A549 (cell line): ENCODE measurements at regions not wholly inside any gene's neighbourhood (a gene's known extent, or its start where the extent isn't known, plus 50 kb on each side); places are given as distances from the start of the nearest gene placed in this dataset.
A peak's percentile ranks its signal among the peaks of the same experiment; 100 is the strongest.

Experiments
- ATAC-seq, 2 experiments: fragments of 200-7000 bp in 1 of 2; fragments of >200 bp in 1 of 2; cut with Nextera tagmentation in 1 of 2; cut with Tn5 transposase in 1 of 2; 3 replicates each; pipeline versions ENCODE4 v1.8.0 to v1.9.1; 2018 to 2020; ENCODE audit warnings: mild to moderate bottlenecking in 1 of 2, moderate library complexity in 1 of 2
- CTCF ChIA-PET: fragments of 300-600 bp; sonication (Branson Sonifier 250); formaldehyde crosslinking; extraction: SDS; loops from one replicate; lab custom pipeline; 2021; ENCODE audit warnings: antibody characterized with exemption, inconsistent platforms; lab: Yijun Ruan, JAX
- POLR2A ChIA-PET: fragments of 350-600 bp; formaldehyde crosslinking; extraction: SDS; loops from one replicate; lab custom pipeline; 2021; ENCODE audit warnings: antibody characterized with exemption, inconsistent platforms; lab: Yijun Ruan, JAX
- DNase-seq, 2 experiments: peaks; one replicate each; pipeline versions ENCODE4 v3.0.0 to v3.0.0-alpha.2; 2011 to 2016; ENCODE audit warnings: low read depth in 1 of 2, low spot score in 1 of 2
- FAIRE-seq: peaks from 2 replicates; lab custom pipeline; 2011; peaks lifted over from hg19 to GRCh38; lab: Jason Lieb, UNC
- H3K27ac ChIP-seq, 2 experiments: fragments of >200 bp; sonication (Bioruptor Twin); formaldehyde crosslinking; 3 replicates each; pipeline ENCODE4 v1.5.1; 2016 to 2017
- H3K4me1 ChIP-seq: fragments of >200 bp; sonication (Bioruptor Twin); formaldehyde crosslinking; 3 replicates; pipeline ENCODE4 v1.6.1; 2016
- H3K4me2 ChIP-seq: fragments of >200 bp; sonication (Bioruptor Twin); formaldehyde crosslinking; 3 replicates; pipeline ENCODE4 v1.6.1; 2016
- H3K4me3 ChIP-seq: fragments of >200 bp; sonication (Bioruptor Twin); formaldehyde crosslinking; 3 replicates; pipeline ENCODE4 v1.5.1; 2016
- H3K9me3 ChIP-seq: fragments of >200 bp; sonication (Bioruptor Twin); formaldehyde crosslinking; 3 replicates; pipeline ENCODE4 v1.6.1; 2016
- CBX2 ChIP-seq: fragments of 200-600 bp; sonication (generic); IDR thresholded peaks from 2 replicates; pipeline ENCODE4 v1.6.1; 2016; ENCODE audit warnings: low read depth, mild to moderate bottlenecking, borderline replicate concordance
- CBX8 ChIP-seq: fragments of 200-600 bp; sonication (generic); IDR thresholded peaks from 2 replicates; pipeline ENCODE4 v1.6.1; 2016
- CEBPB ChIP-seq, 2 experiments: fragments of >200 bp in 1 of 2; sonication (Bioruptor Twin) in 1 of 2; formaldehyde crosslinking in 1 of 2; IDR thresholded peaks; 2 replicates each; pipeline ENCODE4 v1.6.1; 2012 to 2016
- EHF ChIP-seq: fragments of 250-450 bp; sonication (Bioruptor Pico); IDR thresholded peaks from 2 replicates; pipeline ENCODE4 v1.5.0; 2020; ENCODE audit warnings: mild to moderate bottlenecking
- EHMT2 ChIP-seq: fragments of 200-600 bp; sonication (generic); IDR thresholded peaks from 2 replicates; pipeline ENCODE4 v1.6.1; 2016; ENCODE audit warnings: antibody characterized with exemption, low read depth, mild to moderate bottlenecking, moderate library complexity
- EP300 ChIP-seq, 2 experiments: fragments of >200 bp; sonication (Bioruptor Twin); formaldehyde crosslinking; IDR thresholded peaks; 2 replicates in 1 of 2; 3 replicates in 1 of 2; pipeline ENCODE4 v1.6.1; 2016 to 2017
- ESRRA ChIP-seq: fragments of 150-350 bp; IDR thresholded peaks from 2 replicates; pipeline ENCODE4 v1.6.1; 2014; ENCODE audit warnings: mild to moderate bottlenecking, low read length, borderline replicate concordance
- GATA3 ChIP-seq: IDR thresholded peaks from 2 replicates; pipeline ENCODE4 v1.6.1; 2012; ENCODE audit warnings: borderline replicate concordance
- HDAC2 ChIP-seq: fragments of 200-600 bp; sonication (generic); IDR thresholded peaks from 2 replicates; pipeline ENCODE4 v1.6.1; 2016
- HOXB13 ChIP-seq: fragments of 250-450 bp; sonication (Bioruptor Pico); IDR thresholded peaks from 2 replicates; pipeline ENCODE4 v1.5.0; 2020; ENCODE audit warnings: low read depth, mild to moderate bottlenecking, moderate library complexity
- JUN ChIP-seq, 2 experiments: fragments of >200 bp; sonication (Bioruptor Twin); formaldehyde crosslinking; IDR thresholded peaks; 2 replicates in 1 of 2; 3 replicates in 1 of 2; pipeline ENCODE4 v1.6.1; 2016 to 2017
- KDM1A ChIP-seq: fragments of 200-600 bp; sonication (generic); IDR thresholded peaks from 2 replicates; pipeline ENCODE4 v1.6.1; 2016; ENCODE audit warnings: low read depth, mild to moderate bottlenecking
- KDM5A ChIP-seq: fragments of 200-600 bp; sonication (generic); IDR thresholded peaks from 2 replicates; pipeline ENCODE4 v1.6.1; 2016; ENCODE audit warnings: antibody characterized with exemption, mild to moderate bottlenecking
- MAFK ChIP-seq: fragments of 450-650 bp; IDR thresholded peaks from 2 replicates; pipeline ENCODE4 v1.6.1; 2014; ENCODE audit not compliant: partially characterized antibody
- MAZ ChIP-seq: fragments of 150-350 bp; IDR thresholded peaks from 2 replicates; pipeline ENCODE4 v1.6.1; 2014; ENCODE audit warnings: antibody characterized with exemption, low read depth, low read length, borderline replicate concordance
- MYC ChIP-seq: IDR thresholded peaks from 2 replicates; pipeline ENCODE4 v1.6.1; 2012; ENCODE audit warnings: mild to moderate bottlenecking, inconsistent platforms, low read length, improper control_type of control experiment, borderline replicate concordance
- NFE2L2 ChIP-seq: fragments of 150-350 bp; conservative IDR thresholded peaks from 2 replicates; pipeline ENCODE4 v1.6.1; 2014; ENCODE audit warnings: low read length
- PHF8 ChIP-seq: fragments of 200-600 bp; sonication (generic); IDR thresholded peaks from 2 replicates; pipeline ENCODE4 v1.6.1; 2016; ENCODE audit warnings: low read depth, mild to moderate bottlenecking, antibody characterized with exemption, moderate library complexity, borderline replicate concordance
- POLR2AphosphoS2 ChIP-seq: conservative IDR thresholded peaks from 2 replicates; pipeline ENCODE4 v1.6.1; 2012; ENCODE audit warnings: low read length, improper control_type of control experiment, inconsistent platforms
- RCOR1 ChIP-seq: fragments of 150-350 bp; IDR thresholded peaks from 2 replicates; pipeline ENCODE4 v1.6.1; 2014; ENCODE audit warnings: antibody characterized with exemption, low read length, low read depth
- RNF2 ChIP-seq: fragments of 200-600 bp; sonication (generic); IDR thresholded peaks from 2 replicates; pipeline ENCODE4 v1.6.1; 2016; ENCODE audit warnings: low read depth, mild to moderate bottlenecking, antibody characterized with exemption, moderate library complexity, borderline replicate concordance
- SREBF2 ChIP-seq: fragments of 450-650 bp; IDR thresholded peaks from 2 replicates; pipeline ENCODE4 v1.6.1; 2014; ENCODE audit warnings: mild to moderate bottlenecking, moderate library complexity
- TFCP2L1 ChIP-seq: fragments of 250-450 bp; sonication (Bioruptor Pico); IDR thresholded peaks from 2 replicates; pipeline ENCODE4 v1.5.0; 2021; ENCODE audit warnings: mild to moderate bottlenecking
- TP53 ChIP-seq: fragments of 250-450 bp; sonication (Bioruptor Pico); IDR thresholded peaks from 2 replicates; pipeline ENCODE4 v1.5.0; 2021; ENCODE audit warnings: mild to moderate bottlenecking, moderate library complexity
- ZFP36 ChIP-seq: fragments of 450-650 bp; IDR thresholded peaks from 2 replicates; pipeline ENCODE4 v1.6.1; 2014; ENCODE audit warnings: borderline replicate concordance; ENCODE audit not compliant: partially characterized antibody
- ZSCAN20 ChIP-seq: fragments of 250-450 bp; sonication (Bioruptor Pico); IDR thresholded peaks from 2 replicates; pipeline ENCODE4 v1.8.0; 2022; ENCODE audit warnings: mild to moderate bottlenecking, moderate library complexity
- WGBS: methylation state at CpG from one replicate; pipeline ENCODE4 v1.1.6; 2017; ENCODE audit errors: missing lambda C conversion rate; 5-methylcytosine and 5-hydroxymethylcytosine counted together
- TF ChIP-seq, protein P1 (sequence below): IDR thresholded peaks from 2 replicates; pipeline ENCODE4 v1.6.1; 2012
- TF ChIP-seq, protein P2 (sequence below): fragments of >200 bp; sonication (Bioruptor Twin); formaldehyde crosslinking; IDR thresholded peaks from 3 replicates; pipeline ENCODE4 v1.5.1; 2016
- TF ChIP-seq, protein P3 (sequence below): IDR thresholded peaks from 2 replicates; pipeline ENCODE4 v1.6.1; 2012
- TF ChIP-seq, protein P4 (sequence below): fragments of >200 bp; sonication (Bioruptor Twin); formaldehyde crosslinking; IDR thresholded peaks from 2 replicates; pipeline ENCODE4 v1.6.1; 2016
- TF ChIP-seq, protein P5 (sequence below): fragments of 150-350 bp; IDR thresholded peaks from 2 replicates; pipeline ENCODE4 v1.6.1; 2014; ENCODE audit warnings: low read depth, mild to moderate bottlenecking, low read length

DNA sequence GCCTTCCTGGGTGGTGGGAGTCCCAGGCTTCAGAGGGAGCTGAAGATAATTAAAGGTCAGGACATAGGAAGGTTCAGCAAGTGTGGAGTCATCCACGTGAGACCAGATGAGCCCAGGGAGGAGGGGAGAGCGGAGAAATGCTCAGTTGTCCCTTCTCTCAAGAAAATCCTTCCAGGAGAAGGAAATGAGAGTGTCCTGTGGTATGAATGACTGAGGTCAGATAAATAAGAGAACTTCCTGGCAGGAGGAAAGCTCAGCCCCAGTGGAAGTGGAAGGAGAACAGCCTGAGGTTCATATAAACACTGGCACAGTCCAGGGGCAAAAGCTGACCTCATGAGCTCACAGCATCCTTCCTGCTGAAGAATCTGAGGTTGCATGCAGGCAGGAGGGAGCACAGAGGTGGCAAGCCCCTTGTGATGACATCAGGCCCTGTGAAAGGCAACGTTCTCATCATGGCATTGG is 97.6 kb downstream of the NAV1 start:
- Histone ChIP-seq H3K4me1 (0 out of 3 replicates have a peak, but pooled peaks cover 4% of the 10 kb centered on the region), H3K4me3 (no peak overlapping the region), H3K4me2 (no peak overlapping the region), H3K27ac (peak overlapping the region in 1 of 2 experiments; percentile 13; a peak in 1 of 6 replicates), H3K9me3 (no peaks in the 10 kb centered on the region)
- FAIRE-seq = no peak
- TF ChIP-seq MYC (no peak), CEBPB (IDR thresholded peaks at IDR 0.05) (no peak), EHF (CRISPR knock-in tag) (no peak), ESRRA (no peak), EHMT2 (no peak), ZFP36 (no peak), HDAC2 (no peak), HOXB13 (CRISPR knock-in tag) (no peak), TP53 (CRISPR knock-in tag) (no peak), MAFK (no peak), ZSCAN20 (CRISPR knock-in tag) (no peak), KDM1A (no peak), PHF8 (no peak), TFCP2L1 (CRISPR knock-in tag) (no peak), RCOR1 (no peak), JUN (IDR thresholded peaks at IDR 0.05) (no peak), KDM5A (no peak), MAZ (no peak)
- TF ChIP-seq, protein P1, sequence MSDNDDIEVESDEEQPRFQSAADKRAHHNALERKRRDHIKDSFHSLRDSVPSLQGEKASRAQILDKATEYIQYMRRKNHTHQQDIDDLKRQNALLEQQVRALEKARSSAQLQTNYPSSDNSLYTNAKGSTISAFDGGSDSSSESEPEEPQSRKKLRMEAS = no peak
- TF ChIP-seq, protein P2, sequence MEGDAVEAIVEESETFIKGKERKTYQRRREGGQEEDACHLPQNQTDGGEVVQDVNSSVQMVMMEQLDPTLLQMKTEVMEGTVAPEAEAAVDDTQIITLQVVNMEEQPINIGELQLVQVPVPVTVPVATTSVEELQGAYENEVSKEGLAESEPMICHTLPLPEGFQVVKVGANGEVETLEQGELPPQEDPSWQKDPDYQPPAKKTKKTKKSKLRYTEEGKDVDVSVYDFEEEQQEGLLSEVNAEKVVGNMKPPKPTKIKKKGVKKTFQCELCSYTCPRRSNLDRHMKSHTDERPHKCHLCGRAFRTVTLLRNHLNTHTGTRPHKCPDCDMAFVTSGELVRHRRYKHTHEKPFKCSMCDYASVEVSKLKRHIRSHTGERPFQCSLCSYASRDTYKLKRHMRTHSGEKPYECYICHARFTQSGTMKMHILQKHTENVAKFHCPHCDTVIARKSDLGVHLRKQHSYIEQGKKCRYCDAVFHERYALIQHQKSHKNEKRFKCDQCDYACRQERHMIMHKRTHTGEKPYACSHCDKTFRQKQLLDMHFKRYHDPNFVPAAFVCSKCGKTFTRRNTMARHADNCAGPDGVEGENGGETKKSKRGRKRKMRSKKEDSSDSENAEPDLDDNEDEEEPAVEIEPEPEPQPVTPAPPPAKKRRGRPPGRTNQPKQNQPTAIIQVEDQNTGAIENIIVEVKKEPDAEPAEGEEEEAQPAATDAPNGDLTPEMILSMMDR = no peak
- 57% methylated on average over 3 of the region's 3 CpGs for WGBS
- no peak for ATAC-seq
- ChIA-PET POLR2A (no interaction called here), CTCF (interaction anchor here (1.0 to 1.8 kb wide), 4 partner anchors 10 to 105 kb away, joined by 3 to 8 read pairs (median 6); no protein-coding TSS in a partner anchor)
- DNase-seq = no peak

DNA sequence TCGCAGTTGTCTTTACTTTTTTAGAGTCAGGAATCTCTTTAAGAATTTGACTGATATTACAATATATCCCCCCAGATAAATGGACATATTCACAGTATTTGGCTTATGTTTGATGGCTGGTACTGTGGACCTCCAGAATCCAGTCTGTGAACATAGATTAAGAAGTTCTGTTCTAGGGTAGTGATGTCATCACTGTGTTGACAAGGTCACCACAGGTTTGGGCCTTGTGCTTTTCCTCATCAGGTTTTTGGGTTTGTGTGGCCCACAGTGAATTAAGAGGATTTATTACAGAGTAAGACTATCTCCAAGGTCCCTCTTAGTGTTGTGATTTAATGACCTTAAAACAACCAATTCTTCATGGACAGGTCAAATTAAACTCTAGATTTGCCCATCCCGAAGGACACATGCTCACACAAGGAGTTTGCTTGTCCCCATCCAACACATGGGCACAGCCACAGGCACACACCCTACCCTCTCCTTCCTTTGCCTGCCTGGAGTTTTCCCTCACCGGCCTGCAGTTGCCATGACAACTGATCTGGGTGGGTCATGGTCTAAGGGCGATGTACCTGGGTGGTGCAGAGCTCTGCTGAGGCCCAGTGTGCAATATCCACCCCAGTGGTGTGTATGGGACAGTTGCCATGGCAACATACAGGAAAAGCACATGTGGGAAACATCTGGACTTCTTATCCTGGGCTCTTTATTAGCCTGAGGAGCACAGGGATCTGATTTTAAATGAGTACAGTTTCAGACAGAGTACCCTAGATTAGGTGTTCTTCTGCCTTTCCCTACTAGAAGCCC is 98.6 kb downstream of the NAV1 start:
- Histone ChIP-seq H3K4me3 (no peak overlapping the region), H3K27ac (no peak overlapping the region), H3K9me3 (no peaks in the 10 kb centered on the region), H3K4me1 (0 out of 3 replicates have a peak, but pooled peaks cover 3% of the 10 kb centered on the region), H3K4me2 (no peak overlapping the region)
- FAIRE-seq = no peak
- ChIA-PET CTCF (interaction anchor here (1.7 kb wide), 1 partner anchor 78 kb away, joined by 5 read pairs; no protein-coding TSS in a partner anchor), POLR2A (interaction anchor here (0.6 kb wide), 1 partner anchor 11 kb away, joined by 3 read pairs; no protein-coding TSS in a partner anchor)
- ATAC-seq = peak in 1 of 2 experiments; percentile 20; a peak in 2 of 6 replicates
- 68% methylated on average over 4 of the region's 4 CpGs for WGBS
- DNase-seq = no peak
- TF ChIP-seq, protein P2 = no peak
- TF ChIP-seq CBX2 = no peak
- TF ChIP-seq ESRRA = no peak
- TF ChIP-seq, protein P3, sequence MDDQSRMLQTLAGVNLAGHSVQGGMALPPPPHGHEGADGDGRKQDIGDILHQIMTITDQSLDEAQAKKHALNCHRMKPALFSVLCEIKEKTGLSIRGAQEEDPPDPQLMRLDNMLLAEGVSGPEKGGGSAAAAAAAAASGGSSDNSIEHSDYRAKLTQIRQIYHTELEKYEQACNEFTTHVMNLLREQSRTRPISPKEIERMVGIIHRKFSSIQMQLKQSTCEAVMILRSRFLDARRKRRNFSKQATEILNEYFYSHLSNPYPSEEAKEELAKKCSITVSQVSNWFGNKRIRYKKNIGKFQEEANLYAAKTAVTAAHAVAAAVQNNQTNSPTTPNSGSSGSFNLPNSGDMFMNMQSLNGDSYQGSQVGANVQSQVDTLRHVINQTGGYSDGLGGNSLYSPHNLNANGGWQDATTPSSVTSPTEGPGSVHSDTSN = no peak
- no peak for TF ChIP-seq MAFK
- TF ChIP-seq, protein P4, sequence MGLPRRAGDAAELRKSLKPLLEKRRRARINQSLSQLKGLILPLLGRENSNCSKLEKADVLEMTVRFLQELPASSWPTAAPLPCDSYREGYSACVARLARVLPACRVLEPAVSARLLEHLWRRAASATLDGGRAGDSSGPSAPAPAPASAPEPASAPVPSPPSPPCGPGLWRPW = no peak
- no peak for TF ChIP-seq CBX8
- no peak for TF ChIP-seq NFE2L2
- TF ChIP-seq MYC = no peak
- no peak for TF ChIP-seq SREBF2
- TF ChIP-seq RNF2 = no peak
- no peak for TF ChIP-seq EP300 (IDR thresholded peaks at IDR 0.05)
- TF ChIP-seq JUN (IDR thresholded peaks at IDR 0.05) = no peak
- TF ChIP-seq POLR2AphosphoS2 = no peak
- TF ChIP-seq, protein P5, sequence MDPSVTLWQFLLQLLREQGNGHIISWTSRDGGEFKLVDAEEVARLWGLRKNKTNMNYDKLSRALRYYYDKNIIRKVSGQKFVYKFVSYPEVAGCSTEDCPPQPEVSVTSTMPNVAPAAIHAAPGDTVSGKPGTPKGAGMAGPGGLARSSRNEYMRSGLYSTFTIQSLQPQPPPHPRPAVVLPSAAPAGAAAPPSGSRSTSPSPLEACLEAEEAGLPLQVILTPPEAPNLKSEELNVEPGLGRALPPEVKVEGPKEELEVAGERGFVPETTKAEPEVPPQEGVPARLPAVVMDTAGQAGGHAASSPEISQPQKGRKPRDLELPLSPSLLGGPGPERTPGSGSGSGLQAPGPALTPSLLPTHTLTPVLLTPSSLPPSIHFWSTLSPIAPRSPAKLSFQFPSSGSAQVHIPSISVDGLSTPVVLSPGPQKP = no peak
- no peak for TF ChIP-seq GATA3
- no peak for TF ChIP-seq KDM1A
